NCI-H748 (cell line): ENCODE measurements at regions not wholly inside any gene's neighbourhood (a gene's known extent, or its start where the extent isn't known, plus 50 kb on each side); places are given as distances from the start of the nearest gene placed in this dataset.
"Not testable (repeated sequence)": the region's sequence is repeated elsewhere in the genome, so short reads cannot be mapped to it uniquely, and the experiment has no call there.

Source experiments
- DNase-seq: peaks from one replicate; lab custom pipeline; 2025; ENCODE audit not compliant: unreplicated experiment; lab: John Stamatoyannopoulos, UW

DNA sequence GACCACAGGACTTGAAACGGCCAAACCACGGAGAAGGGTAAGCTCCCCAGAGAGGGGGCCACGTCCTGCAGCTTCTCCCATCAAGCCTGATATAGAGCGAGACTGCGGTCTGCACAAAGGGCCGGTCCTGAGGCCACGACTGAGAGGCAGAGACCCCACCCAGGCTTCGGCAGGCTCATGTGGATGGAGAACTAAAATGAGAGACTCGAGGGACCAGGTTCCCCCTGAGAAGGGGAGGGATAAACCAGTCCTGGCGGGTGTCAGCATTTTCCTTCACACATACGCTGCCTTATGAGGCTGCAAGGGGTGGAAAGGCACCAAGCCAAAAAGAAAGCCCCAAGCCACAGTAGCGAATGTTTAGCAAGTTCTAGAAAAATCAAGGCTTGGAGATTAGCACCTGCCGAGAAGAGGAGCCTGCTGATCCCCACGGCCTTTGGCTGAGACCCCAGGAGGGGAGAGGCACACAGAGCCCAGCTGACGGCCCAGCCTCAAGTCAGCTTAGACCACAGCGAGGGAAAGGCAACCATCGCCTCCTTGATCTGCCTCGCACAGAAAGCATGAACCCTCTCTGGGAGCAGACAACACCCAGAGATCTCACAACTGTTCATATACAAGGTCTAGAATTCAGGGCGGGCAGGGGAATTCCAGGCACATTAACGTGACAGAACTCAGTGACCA is 92.6 kb upstream of the RNF32 start:
- DNase-seq: no peak

DNA sequence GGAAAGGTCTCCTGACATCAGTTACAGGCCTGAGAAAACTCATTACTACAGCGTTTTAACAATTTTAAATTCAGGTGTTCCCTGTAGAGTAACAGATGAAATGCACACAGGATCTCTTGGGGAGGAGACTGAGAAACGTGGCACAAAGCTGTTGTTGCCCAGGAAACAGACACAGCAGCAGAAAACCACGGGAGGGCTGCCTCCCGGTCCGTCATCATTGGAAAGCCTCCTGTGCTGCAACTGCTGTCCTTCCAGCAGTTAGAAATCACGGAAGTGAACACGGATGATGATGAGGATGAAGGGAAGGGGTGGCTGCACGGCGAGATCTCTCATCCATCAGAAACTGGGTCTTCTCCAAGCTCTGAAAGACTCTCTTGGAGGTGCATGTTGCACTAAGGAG is 94.6 kb upstream of the RNF32 start:
- peak; percentile 96 for DNase-seq

DNA sequence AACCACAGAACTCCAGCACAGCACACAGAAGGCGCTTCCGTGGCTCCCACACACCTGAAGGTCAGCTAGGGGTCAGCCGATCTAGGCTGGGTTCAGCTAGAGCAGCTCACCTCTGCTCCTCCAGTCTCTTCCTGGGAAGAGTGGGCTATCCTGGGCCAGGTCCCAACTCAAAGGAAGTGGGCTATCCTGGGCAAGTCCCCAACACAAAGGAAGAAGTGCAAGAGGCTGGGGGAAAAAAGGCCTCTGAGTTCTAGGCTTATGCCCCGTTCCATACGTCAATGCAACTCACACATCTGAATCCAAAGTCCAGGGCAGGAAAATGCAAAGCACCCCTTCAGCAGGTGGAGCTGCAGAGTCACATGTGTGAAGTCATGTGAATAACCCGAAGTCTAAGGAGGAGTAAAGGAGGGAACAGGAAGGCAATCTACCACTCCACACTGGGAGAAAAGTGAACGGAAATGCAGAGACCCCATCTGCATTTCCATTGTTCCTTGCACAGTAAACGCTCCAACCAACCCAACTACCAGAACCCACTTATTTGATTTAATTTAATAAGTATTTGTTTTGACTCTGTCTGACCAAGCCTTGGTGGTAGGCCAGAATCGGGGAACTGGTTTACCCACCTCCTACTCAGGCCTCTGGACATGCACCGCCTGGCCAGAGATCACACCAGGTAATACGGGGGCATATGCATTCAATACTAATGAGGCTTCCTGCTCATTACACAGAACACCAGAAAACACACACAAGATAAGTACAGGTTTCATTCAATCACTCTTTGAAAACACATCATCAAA is 95.5 kb upstream of the RNF32 start:
- peak; percentile 94 for DNase-seq

DNA sequence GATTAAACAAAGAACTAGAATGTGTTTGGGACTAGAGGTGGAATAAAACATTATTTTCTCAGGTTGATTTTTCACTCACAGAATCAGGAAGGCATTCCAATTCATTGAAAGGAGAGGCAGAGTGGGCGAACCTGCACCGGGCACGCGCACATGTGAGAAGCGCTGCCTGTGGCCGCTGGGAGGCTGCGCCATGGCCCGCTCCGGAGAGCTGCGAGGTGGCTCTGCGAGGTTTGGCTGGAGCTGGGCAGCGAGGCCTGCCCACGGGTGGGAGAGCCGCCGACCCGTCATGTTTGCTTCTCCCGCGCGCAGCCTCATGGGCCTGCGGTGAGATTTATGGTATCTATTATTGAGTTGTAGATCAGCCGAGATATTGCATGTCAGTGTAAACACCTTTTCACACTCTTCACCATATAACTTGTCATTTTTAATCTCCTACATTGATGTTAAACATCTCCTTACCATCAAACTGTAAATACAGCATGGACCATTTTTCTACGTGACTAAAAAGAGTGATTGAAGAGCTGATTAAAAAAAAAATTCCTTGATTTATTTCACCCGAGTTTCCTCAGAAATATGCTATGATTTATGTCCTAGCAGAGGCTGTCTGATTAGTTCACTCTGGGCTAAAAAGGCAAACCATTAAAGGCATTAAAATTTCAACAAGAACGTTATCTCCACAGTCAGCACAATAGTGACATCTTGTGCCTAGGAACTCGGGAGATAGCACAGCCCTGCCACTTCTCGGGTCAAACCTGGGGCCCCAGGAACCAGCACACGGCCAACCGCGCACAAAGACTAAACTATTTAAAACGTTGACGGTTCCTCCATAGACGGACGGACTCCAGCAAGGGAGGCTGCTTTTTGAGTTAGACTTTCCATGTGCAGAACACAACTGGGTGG is 96.6 kb upstream of the RNF32 start:
- no peak for DNase-seq

DNA sequence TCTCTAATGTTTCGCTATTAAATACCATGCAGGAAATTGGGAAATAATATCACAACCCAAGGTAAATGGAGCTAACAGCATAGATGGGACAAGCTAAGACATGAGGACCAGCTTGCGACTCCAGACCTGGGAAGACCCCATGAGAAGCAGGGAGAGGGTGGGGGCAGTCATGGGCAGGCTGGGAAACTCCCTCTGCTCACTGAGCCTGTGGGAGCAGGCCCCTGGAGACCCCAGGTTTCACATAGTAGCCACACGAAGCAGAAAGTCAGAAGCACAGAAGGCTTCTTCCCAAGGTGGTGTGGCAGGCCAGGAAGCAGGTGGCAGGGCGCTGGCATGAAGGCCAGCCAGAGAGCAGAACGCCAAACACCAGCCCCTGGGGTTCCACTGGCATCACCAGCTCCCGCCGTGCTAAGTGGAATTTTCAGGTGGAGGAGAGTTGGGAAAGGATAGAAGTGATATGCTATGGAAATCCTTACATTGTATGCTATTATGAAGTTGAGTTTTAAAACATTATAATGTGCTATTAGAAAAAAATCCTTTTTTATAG is 99.9 kb upstream of the RNF32 start:
- no peak for DNase-seq

DNA sequence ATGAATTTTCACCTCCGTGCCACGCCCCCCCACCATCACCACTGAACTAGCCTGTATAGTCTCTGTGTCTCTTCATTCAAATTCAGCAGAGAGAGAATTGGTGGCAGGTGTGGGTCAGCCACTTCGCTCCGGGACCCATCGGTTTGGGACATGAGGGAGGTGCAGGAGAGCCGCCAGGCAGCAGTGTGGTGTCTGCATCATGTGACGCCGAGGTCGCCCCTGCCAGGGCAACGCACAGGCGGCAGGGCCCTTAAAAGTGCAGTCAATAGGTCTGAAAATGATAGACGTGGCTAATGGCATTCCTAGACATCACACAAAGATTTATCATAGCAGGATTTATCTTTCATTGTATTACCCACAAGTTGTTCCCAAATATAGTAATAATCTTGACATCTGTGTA is 100.6 kb upstream of the RNF32 start:
- DNase-seq: no peak

DNA sequence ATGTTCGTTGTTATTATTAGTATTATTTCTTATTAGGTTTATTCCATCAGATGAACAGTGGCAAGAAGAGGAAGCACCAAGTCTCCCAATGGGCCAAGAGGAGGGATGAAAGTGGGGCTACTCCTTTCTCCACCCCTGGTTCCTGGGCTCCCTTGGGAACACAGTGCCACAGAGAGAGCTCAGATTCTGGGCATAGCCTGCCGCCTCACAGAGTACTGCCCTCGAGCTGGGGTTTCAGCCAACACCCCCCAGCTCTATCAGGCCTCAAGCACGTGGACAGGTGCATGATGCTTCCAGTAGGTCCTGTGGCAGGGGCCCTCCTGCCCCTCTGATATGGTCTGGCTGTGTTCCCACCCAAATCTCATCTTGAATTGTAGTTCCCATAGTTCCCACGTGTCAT is 103.6 kb upstream of the RNF32 start:
- no peak for DNase-seq

DNA sequence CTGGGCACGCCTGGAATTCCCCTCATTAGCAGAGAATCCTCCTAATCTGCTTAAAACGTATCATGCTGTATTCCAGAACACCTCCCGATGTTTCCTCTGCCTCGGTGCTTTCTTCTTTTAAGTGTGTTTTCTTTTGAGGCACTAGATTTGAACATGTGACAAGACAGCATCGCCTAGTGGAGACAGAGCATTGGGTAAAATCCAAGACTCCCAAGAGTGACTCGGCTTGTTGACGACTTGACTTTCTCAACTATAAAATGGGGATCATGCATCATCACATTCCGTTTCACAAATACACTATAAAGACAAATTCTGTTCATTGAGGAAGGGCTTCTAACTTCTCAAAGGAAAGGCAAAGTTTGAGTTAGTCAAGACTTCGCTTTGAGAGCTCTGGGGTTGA is 105.6 kb upstream of the RNF32 start:
- no peak for DNase-seq

DNA sequence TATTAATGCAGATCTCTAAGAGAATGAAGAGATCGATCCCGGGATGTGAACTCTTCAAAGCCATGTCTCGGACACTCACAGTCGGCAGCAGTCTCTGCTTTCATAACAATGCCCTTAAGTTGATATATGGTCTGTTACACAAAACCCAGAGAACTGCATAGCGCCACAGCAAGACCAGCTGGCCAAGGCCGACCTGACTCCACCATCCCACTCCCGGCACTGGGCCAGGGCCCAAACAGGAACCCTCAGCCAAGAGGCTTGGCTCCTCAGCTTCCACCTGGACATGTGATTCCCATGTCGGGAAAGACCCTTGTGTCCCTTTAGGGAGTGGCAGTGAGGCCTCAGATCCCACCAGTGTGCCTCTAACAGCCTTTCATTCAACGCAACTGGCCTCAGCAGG is 106.6 kb upstream of the RNF32 start:
- no peak for DNase-seq

DNA sequence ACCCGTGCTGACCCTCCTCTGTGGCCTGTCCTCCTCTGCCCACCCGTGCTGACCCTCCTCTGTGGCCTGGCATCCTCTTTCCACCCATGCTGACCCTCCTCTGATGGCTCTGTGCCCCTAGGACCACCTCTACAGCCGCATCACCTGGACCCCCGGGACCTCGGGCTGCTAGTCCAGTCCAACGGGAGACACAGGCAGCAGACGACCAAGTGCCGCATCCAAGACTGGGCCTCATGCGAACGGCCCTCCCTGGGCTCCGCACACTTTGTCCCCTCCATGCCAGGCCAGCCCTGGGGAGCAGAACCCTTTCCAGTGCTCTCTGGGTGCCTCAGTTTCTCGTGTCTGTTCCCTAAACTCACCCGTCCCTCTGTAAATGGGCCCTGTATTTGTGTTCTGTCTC is 107.2 kb upstream of the RNF32 start:
- DNase-seq: no peak

DNA sequence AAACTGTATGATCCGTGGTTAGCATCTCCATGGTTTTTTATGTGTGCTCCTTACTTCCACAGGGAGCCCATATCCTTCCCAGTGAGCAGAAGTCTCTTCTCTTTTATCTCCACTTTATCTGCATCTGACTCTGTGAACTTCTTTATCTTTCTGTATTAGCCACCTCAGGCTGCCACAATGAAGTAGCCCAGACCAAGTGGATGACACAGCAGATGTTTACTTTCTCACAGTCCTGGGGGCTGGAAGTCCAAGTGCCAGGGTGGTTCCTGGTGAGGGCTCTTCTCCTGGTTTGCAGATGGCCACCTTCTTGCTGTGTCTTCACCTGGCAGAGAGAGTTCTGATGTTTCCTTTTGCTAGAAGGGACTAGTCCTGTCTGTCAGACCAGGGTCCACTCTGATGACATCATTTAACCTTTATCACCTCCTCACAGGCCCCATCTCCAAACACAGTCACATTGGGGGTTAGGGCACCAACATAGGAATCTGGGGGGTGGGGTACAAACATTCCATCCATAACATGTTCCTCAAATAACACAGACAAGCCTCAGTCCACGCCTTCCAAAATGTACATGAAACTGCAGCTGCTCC is 108.5 kb upstream of the RNF32 start:
- no peak for DNase-seq

DNA sequence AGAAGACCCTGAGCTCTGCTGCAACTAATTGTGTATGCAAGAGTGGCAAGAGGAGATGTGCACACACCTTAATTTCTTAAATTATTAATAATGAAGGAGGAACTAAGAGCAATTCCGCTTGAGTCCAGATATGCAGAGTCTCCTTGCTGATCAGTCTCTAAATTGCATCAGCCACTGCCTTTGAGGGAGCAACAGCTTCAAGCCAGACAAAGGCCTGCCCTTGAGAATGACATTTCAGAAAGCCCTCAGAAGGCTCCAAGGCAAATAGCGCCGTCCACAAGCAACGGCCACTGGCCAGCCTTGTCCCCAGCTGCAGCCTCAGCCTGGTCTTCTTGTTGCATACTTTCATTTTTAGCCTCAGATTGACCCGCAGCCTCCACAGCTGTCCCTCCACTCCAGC is 110.6 kb upstream of the RNF32 start:
- DNase-seq: no peak

DNA sequence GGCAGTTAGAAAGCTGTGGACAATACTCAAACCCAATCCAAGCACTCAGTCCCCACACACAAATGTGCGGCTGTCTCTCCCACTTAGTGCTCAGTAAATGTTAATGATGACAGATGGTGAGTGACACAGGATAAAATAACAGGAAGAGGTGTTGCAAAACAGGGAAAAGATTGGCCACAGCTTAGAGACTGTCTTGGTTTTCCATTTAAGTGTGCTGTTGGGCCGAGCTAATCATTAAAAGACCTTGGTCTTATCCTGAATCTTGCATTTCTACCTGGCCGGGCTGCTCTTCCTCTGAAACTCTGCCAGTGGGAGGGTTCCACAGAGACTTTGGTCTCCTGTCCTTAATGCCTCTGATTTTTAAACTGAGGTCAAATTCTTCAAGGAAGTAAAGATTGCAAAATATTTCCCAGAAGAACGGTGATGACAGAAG is 113.1 kb upstream of the RNF32 start:
- no peak for DNase-seq

DNA sequence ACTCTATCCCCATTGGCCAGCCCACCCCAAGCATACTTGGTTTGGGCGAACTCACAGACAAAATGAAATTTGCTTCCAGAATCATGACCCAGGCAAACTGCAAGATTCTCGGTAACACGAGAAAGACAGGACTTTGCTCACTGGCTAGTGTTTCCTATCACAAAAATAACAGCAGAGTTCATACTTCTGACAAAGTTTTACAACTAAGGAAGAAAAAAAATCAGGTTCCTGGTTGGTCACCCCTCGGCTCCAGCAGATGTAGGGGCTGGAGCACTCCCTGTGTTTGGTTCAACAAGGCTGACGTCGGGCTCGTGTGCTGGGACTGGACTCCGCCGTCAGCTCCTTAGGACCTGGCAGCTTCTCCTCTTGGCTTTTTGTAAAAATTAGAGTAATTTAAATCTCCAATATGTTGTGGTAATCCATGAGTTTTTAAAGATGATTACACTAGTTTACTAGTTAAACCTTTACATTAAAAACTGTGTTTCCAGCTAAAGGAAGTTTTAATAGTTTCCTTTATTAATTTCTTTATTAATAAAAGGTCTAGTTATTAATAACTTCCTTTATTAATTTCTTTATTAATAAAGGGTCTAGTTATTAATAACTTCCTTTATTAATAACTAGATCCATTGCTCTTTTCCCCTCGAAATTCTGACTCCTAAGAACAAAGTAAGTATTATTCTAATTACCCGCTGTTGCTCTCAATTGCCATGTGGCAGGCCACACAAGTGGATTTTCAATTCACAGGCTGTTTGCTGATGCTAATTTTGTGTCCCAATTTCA is 115.6 kb upstream of the RNF32 start:
- DNase-seq: no peak

DNA sequence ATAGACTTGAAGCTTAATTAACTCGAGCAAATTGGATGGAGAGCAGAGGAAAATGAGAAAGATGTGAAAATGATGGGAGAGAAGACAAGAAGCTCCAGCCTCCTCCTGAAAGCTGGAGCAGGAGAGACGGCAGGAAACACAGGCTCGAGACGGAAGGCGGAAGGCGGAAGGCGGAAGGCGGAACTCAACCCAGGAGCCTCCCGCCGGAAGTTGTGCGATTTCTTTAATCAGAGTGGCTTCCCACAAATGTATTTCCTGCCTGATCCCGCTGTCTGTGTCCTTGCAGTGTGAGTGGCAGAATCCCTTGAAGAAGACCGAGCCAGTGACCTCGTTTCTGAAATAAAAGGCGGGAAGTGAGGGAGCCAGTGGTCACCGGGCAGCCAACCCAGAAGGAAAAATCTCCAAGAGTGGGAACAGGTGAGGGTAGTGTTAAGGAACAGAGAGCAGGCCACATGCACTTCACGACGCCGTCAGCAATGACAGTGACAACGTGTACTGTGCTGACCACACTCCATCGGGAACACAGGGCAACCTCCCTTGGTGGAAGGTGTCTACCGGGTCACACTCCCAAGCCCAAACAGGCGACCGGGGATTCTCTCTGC is 117.0 kb upstream of the RNF32 start:
- no peak for DNase-seq

DNA sequence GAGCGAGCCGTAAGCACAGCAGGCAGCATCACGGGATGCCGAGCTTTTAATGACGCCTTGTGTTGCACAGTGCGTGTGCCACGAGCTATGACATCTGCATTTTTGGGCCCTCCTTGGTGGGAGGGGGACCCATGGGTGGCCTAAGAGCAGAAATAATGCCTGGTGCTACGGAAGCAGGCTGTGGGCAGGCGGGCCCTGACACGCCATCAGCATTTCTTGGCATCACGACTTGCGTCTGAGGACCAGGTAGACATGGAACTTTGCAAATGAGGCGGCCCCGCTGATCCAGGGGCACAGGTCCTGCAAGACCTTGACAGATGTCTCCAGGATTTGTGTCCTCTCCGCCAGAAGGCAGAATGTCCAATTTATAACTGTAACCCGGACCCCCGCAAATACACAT is 117.8 kb upstream of the RNF32 start:
- no peak for DNase-seq

DNA sequence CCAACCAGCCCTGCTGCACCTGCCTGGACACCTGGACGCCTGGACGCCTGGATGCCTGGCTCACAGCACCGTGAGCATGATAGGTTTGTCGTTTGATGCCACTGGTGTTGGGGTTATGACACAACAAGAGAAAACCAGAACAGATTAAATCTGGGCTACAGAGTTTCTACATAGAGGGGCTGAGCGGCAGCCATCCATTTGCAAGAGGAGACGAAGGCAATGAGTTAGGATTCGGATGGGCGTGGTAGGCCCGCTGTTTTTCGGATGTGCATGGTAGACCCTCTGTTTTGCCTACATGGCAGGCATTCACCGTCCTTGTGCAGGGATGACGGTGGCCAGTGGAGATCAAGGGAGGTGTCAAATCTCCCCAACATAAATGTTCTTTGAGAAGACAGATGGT is 121.5 kb upstream of the RNF32 start:
- DNase-seq: no peak

DNA sequence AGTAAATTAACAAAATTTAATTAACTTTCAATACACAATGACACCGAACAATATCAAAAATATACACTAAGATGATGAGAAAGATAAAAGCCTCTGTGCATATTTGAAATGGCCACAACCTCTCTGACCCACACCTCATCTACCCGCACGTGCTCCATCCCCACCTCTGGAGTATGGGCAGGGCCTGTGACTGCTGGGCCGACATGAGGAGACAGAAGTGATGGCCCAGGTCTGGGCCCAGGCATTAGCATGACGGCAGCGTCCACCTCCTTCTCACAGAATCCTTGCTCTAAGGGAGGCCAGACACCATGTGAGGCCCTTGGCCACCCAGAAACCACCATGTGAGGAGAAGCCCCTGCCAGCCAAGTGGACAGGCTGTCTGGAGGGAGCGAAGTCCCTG is 122.1 kb upstream of the RNF32 start:
- DNase-seq: no peak

DNA sequence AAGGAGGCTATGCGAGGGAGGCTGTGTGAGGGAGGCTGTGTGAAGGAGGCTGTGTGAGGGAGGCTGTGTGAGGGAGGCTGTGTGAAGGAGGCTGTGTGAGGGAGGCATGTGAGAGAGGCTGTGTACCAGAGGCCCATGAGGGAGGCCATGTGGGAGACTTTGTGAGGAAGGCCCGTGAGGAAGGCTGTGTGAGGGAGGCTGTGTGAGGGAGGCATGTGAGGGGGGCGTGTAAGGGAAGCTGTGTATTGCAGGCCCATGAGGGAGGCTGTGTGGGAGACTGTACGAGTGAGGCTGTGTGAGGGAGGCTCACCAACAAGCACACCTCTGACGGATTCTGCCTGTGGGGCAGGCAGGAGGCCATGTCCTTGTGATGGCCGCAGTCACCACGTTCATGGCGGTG is 122.7 kb upstream of the RNF32 start:
- DNase-seq: not testable (repeated sequence)

DNA sequence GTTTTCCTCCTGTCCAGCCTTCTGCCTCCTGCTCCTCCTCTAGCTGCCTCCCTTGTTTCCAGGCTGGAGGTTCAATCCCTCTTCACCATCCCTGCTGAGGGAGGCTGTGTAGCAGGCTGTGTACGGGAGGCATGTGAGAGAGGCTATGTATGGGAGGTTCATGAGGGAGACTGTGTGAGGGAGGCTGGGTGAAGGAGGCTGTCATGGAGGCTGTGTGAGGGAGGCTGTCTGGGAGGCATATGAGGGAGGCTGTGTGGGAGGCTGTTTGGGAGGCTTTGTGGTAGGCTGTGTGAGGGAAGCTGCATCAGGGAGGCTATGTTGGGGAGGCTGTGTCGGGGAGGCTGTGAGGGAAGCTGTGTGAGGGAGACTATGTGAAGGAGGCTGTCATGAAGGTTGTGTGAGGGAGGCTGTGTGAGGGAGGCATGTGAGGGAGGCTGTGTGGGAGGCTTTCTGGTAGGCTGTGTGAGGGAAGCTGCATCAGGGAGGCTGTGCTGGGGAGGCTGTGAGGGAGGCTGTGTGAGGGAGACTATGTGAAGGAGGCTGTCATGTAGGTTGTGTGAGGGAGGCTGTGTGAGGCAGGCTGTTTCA is 123.7 kb upstream of the RNF32 start:
- DNase-seq: no peak
